HCT116 (cell line): ENCODE measurements at regions not wholly inside any gene's neighbourhood (a gene's known extent, or its start where the extent isn't known, plus 50 kb on each side); places are given as distances from the start of the nearest gene placed in this dataset.

Experiments used
- EZH2phosphoT487 ChIP-seq: fragments of 200-600 bp; IDR thresholded peaks from 2 replicates; pipeline ENCODE4 v1.6.1; 2018; ENCODE audit warnings: antibody characterized with exemption, borderline replicate concordance
- SRF ChIP-seq: IDR thresholded peaks from 2 replicates; pipeline ENCODE4 v1.6.1; 2012; ENCODE audit warnings: low read depth

DNA sequence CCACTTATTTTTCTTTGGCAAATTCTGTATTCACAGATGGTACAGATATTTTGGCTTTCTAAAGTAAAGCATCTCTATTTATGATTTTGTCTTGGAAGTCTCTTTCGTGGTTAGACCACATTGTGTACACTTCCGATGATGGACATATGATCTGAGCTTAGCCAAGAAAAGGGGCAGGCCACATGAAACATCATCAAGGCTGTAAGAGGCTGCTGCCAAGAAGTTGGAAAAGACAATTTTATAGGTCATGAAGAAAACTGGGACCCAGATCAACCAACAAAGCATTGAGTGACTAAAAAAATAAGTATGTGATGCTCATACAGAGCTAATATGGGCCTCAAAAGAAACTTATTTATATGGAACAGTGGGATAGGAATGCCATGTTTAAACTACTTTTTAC is 266.4 kb downstream of the HAO1 start:
- no peak for TF ChIP-seq EZH2phosphoT487
- no peak for TF ChIP-seq SRF
